HepG2 (cell line): ENCODE measurements at regions not wholly inside any gene's neighbourhood (a gene's known extent, or its start where the extent isn't known, plus 50 kb on each side); places are given as distances from the start of the nearest gene placed in this dataset.

Experiments
- AHR ChIP-seq: IDR thresholded peaks from 2 replicates; pipeline ENCODE4 v1.6.1; 2018; ENCODE audit warnings: missing genetic modification reagents, missing compliant biosample characterization
- ARNT2 ChIP-seq: sonication (generic); formaldehyde crosslinking; IDR thresholded peaks from 2 replicates; pipeline ENCODE4 v1.8.0; 2022; ENCODE audit warnings: mild to moderate bottlenecking, low read depth, missing genetic modification reagents, moderate library complexity
- ATF2 ChIP-seq: sonication (generic); formaldehyde crosslinking; IDR thresholded peaks from 2 replicates; pipeline ENCODE4 v1.4.0; 2020; ENCODE audit warnings: missing genetic modification reagents
- ATM ChIP-seq: fragments of 450-650 bp; IDR thresholded peaks from 2 replicates; pipeline ENCODE4 v1.7.1; 2017; ENCODE audit warnings: mild to moderate bottlenecking, borderline replicate concordance
- BHLHE40 ChIP-seq: IDR thresholded peaks from 2 replicates; pipeline ENCODE4 v1.6.1; 2011; ENCODE audit warnings: low read length, improper control_type of control experiment
- CEBPB ChIP-seq: IDR thresholded peaks from 2 replicates; pipeline ENCODE4 v1.6.1; 2011; ENCODE audit warnings: low read depth, low read length, improper control_type of control experiment, borderline replicate concordance
- ISL2 ChIP-seq: sonication (generic); formaldehyde crosslinking; IDR thresholded peaks from 2 replicates; pipeline ENCODE4 v1.5.0; 2020; ENCODE audit warnings: missing genetic modification reagents
- JUNB ChIP-seq: sonication (generic); formaldehyde crosslinking; IDR thresholded peaks from 2 replicates; pipeline ENCODE4 v1.8.0; 2022; ENCODE audit warnings: missing genetic modification reagents, mild to moderate bottlenecking, borderline replicate concordance
- NFYB ChIP-seq: sonication (generic); formaldehyde crosslinking; IDR thresholded peaks from 2 replicates; pipeline ENCODE4 v1.4.0; 2020; ENCODE audit warnings: missing genetic modification reagents
- PLRG1 ChIP-seq: fragments of 450-650 bp; conservative IDR thresholded peaks from 2 replicates; pipeline ENCODE4 v1.6.1; 2016
- PPARG ChIP-seq: conservative IDR thresholded peaks from 2 replicates; pipeline ENCODE4 v1.6.1; 2016; ENCODE audit warnings: missing biosample characterization, missing genetic modification reagents
- RBAK ChIP-seq: sonication (generic); formaldehyde crosslinking; IDR thresholded peaks from 2 replicates; pipeline ENCODE4 v1.5.1; 2020; ENCODE audit warnings: mild to moderate bottlenecking, missing genetic modification reagents
- SALL1 ChIP-seq: sonication (generic); formaldehyde crosslinking; IDR thresholded peaks from 2 replicates; pipeline ENCODE4 v1.8.0; 2022; ENCODE audit warnings: mild to moderate bottlenecking, missing genetic modification reagents
- SAP130 ChIP-seq: IDR thresholded peaks from 2 replicates; pipeline ENCODE4 v1.6.1; 2016; ENCODE audit warnings: low read depth
- SIN3B ChIP-seq: fragments of 150-350 bp; IDR thresholded peaks from 2 replicates; pipeline ENCODE4 v1.6.1; 2014; ENCODE audit warnings: low read length
- SOX6 ChIP-seq, 2 experiments: fragments of 450-650 bp in 1 of 2; sonication (generic) in 1 of 2; formaldehyde crosslinking in 1 of 2; IDR thresholded peaks; 2 replicates each; pipeline versions ENCODE4 v1.4.0 to v1.6.1; 2017 to 2020; ENCODE audit warnings: antibody characterized with exemption in 1 of 2, mild to moderate bottlenecking in 1 of 2, missing genetic modification reagents in 1 of 2
- ZBTB49 ChIP-seq: sonication (generic); formaldehyde crosslinking; IDR thresholded peaks from 2 replicates; pipeline ENCODE4 v1.4.0; 2020; ENCODE audit warnings: missing genetic modification reagents, borderline replicate concordance
- ZFP36L1 ChIP-seq: sonication (generic); formaldehyde crosslinking; IDR thresholded peaks from 2 replicates; pipeline ENCODE4 v1.8.0; 2022; ENCODE audit warnings: mild to moderate bottlenecking, missing genetic modification reagents, moderate library complexity
- ZFP37 ChIP-seq: sonication (generic); formaldehyde crosslinking; IDR thresholded peaks from 2 replicates; pipeline ENCODE4 v1.4.0; 2020; ENCODE audit warnings: missing genetic modification reagents, borderline replicate concordance
- ZFX ChIP-seq: sonication (generic); formaldehyde crosslinking; IDR thresholded peaks from 2 replicates; pipeline ENCODE4 v1.4.0; 2020; ENCODE audit warnings: mild to moderate bottlenecking, low read depth, missing genetic modification reagents, moderate library complexity
- ZNF143 ChIP-seq: sonication (generic); formaldehyde crosslinking; IDR thresholded peaks from 2 replicates; pipeline ENCODE4 v1.4.0; 2020; ENCODE audit warnings: missing genetic modification reagents
- ZNF383 ChIP-seq: sonication (generic); formaldehyde crosslinking; IDR thresholded peaks from 2 replicates; pipeline ENCODE4 v1.4.0; 2020; ENCODE audit warnings: missing genetic modification reagents, mild to moderate bottlenecking, borderline replicate concordance
- ZNF446 ChIP-seq: sonication (generic); formaldehyde crosslinking; IDR thresholded peaks from 2 replicates; pipeline ENCODE4 v1.5.0; 2020; ENCODE audit warnings: mild to moderate bottlenecking, missing genetic modification reagents
- ZNF614 ChIP-seq: IDR thresholded peaks from 2 replicates; pipeline ENCODE4 v1.6.1; 2018; ENCODE audit warnings: missing biosample characterization, missing genetic modification reagents, inconsistent platforms, borderline replicate concordance
- TF ChIP-seq, protein P1 (sequence below): sonication (generic); formaldehyde crosslinking; IDR thresholded peaks from 2 replicates; pipeline ENCODE4 v1.4.0; 2020; ENCODE audit warnings: missing genetic modification reagents
- TF ChIP-seq, protein P2 (sequence below): sonication (generic); formaldehyde crosslinking; IDR thresholded peaks from 2 replicates; pipeline ENCODE4 v1.8.0; 2022; ENCODE audit warnings: missing genetic modification reagents, mild to moderate bottlenecking, borderline replicate concordance

GRCh38 chr6:81897793-81898192 is 145.3 kb upstream of the TENT5A start (continued):
- TF ChIP-seq, protein P1, sequence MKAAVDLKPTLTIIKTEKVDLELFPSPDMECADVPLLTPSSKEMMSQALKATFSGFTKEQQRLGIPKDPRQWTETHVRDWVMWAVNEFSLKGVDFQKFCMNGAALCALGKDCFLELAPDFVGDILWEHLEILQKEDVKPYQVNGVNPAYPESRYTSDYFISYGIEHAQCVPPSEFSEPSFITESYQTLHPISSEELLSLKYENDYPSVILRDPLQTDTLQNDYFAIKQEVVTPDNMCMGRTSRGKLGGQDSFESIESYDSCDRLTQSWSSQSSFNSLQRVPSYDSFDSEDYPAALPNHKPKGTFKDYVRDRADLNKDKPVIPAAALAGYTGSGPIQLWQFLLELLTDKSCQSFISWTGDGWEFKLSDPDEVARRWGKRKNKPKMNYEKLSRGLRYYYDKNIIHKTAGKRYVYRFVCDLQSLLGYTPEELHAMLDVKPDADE (CRISPR knock-in tag): no peak
- TF ChIP-seq PPARG: no peak
- TF ChIP-seq SIN3B: no peak
- no peak for TF ChIP-seq ZFP36L1
- TF ChIP-seq ZNF614 (CRISPR knock-in tag): no peak
- TF ChIP-seq, protein P2, sequence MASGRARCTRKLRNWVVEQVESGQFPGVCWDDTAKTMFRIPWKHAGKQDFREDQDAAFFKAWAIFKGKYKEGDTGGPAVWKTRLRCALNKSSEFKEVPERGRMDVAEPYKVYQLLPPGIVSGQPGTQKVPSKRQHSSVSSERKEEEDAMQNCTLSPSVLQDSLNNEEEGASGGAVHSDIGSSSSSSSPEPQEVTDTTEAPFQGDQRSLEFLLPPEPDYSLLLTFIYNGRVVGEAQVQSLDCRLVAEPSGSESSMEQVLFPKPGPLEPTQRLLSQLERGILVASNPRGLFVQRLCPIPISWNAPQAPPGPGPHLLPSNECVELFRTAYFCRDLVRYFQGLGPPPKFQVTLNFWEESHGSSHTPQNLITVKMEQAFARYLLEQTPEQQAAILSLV: no peak
- no peak for TF ChIP-seq ZNF143 (CRISPR knock-in tag)
- TF ChIP-seq SAP130 (CRISPR knock-in tag): peak; percentile 21; the same call in 1 of the 2 replicates
- no peak for TF ChIP-seq PLRG1
- no peak for TF ChIP-seq ZBTB49 (CRISPR knock-in tag)
- no peak for TF ChIP-seq ZNF446
- TF ChIP-seq ISL2 (CRISPR knock-in tag): peak; percentile 33; the same call in 1 of the 2 replicates
- no peak for TF ChIP-seq JUNB (CRISPR knock-in tag)
- no peak for TF ChIP-seq ZFP37 (CRISPR knock-in tag)
- TF ChIP-seq ATF2 (CRISPR knock-in tag): no peak
- TF ChIP-seq CEBPB: no peak
- no peak for TF ChIP-seq ATM
- peak; percentile 22; the same call in 1 of the 2 replicates for TF ChIP-seq SALL1 (CRISPR knock-in tag)
- TF ChIP-seq ZFX: no peak
- TF ChIP-seq RBAK (CRISPR knock-in tag): no peak
- TF ChIP-seq ARNT2 (CRISPR knock-in tag): no peak
- no peak for TF ChIP-seq BHLHE40
- no peak for TF ChIP-seq SOX6 (IDR thresholded peaks at IDR 0.05)
- no peak for TF ChIP-seq SOX6 (CRISPR knock-in tag; IDR thresholded peaks at IDR 0.05)
- no peak for TF ChIP-seq AHR
- TF ChIP-seq NFYB (CRISPR knock-in tag): no peak
- TF ChIP-seq ZNF383 (CRISPR knock-in tag): no peak
